ENCODE measurements at regions not wholly inside any gene's neighbourhood (a gene's known extent, or its start where the extent isn't known, plus 50 kb on each side); places are given as distances from the start of the nearest gene placed in this dataset.

DNA sequence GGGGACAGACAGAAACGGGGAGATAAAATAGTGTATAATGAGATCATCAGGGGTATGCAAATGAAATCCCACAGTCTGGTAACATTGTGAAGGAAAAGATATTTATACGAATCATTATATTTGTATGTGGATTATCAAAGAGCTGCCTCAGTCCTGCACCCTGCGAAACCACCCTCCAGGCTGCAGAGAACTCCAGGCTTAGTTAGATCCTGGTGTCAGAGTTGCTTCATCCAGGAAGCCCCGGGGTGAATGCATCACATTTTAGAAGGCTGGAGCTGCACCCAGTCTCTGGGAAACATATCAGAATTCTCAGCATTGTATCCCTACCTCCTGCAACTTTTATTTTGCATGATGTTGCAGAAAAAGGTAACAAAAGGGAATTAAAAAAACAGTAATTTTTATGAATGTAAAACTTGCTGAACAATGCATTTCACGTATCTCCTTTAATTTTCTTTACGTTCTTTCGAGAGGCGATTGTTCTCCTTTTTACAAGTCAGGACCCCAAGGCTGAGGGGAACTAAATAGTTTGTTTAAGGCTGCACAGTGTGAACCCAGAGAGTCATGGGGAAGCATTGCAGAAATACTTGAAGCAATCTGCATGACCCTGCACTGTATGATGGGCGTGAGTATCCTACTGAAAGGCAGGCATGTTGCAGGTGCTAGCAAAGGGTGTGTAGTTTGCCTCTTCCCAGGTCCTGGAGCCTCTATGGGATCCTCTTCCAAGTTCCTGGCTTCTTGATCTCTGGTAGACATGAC, 299.5 kb upstream of the CLNK start:
- TF ChIP-seq, protein P1, sequence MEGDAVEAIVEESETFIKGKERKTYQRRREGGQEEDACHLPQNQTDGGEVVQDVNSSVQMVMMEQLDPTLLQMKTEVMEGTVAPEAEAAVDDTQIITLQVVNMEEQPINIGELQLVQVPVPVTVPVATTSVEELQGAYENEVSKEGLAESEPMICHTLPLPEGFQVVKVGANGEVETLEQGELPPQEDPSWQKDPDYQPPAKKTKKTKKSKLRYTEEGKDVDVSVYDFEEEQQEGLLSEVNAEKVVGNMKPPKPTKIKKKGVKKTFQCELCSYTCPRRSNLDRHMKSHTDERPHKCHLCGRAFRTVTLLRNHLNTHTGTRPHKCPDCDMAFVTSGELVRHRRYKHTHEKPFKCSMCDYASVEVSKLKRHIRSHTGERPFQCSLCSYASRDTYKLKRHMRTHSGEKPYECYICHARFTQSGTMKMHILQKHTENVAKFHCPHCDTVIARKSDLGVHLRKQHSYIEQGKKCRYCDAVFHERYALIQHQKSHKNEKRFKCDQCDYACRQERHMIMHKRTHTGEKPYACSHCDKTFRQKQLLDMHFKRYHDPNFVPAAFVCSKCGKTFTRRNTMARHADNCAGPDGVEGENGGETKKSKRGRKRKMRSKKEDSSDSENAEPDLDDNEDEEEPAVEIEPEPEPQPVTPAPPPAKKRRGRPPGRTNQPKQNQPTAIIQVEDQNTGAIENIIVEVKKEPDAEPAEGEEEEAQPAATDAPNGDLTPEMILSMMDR (IDR thresholded peaks at IDR 0.05), result no peak
- TF ChIP-seq POLR2A (IDR thresholded peaks at IDR 0.05) (no peak), POLR2AphosphoS5 (IDR thresholded peaks at IDR 0.05) (no peak), EP300 (IDR thresholded peaks at IDR 0.05; ENCODE audit: low read depth) (no peak)
